Heart left ventricle (tissue), 16 donors: ENCODE measurements at regions not wholly inside any gene's neighbourhood (a gene's known extent, or its start where the extent isn't known, plus 50 kb on each side); places are given as distances from the start of the nearest gene placed in this dataset.
A peak's percentile ranks its signal among the peaks of the same experiment; 100 is the strongest.

Experiments
- ATAC-seq, 4 donors: fragments of 200-7000 bp; cut with Tn5 transposase; one replicate each; pipeline ENCODE4 v1.9.1; 2020 to 2022; ENCODE audit warnings: moderate library complexity in 4 of 4, mild to moderate bottlenecking in 3 of 4, moderate number of reproducible peaks in 1 of 4
- DNase-seq, 5 donors: peaks; one replicate each; pipeline ENCODE4 v3.0.0-alpha.2; 2020
- H3K27ac ChIP-seq, 12 donors: fragments of 200-600 bp; sonication (generic) in 4 of 12; one replicate each; pipeline versions ENCODE4 v1.5.0 to v1.8.0; 2016 to 2022; ENCODE audit warnings: mild to moderate bottlenecking in 2 of 12
- H3K27me3 ChIP-seq, 9 donors: fragments of 200-600 bp; sonication (generic) in 2 of 9; one replicate each; pipeline versions ENCODE4 v1.5.1 to v1.8.0; 2016 to 2022; ENCODE audit warnings: mild to moderate bottlenecking in 3 of 9
- H3K36me3 ChIP-seq, 9 donors: fragments of 200-600 bp; sonication (generic) in 2 of 9; one replicate each; pipeline versions ENCODE4 v1.5.0 to v1.8.0; 2018 to 2022; ENCODE audit warnings: mild to moderate bottlenecking in 2 of 9
- H3K4me1 ChIP-seq, 12 donors: fragments of 200-600 bp; sonication (generic) in 4 of 12; one replicate each; pipeline versions ENCODE4 v1.5.0 to v1.8.0; 2016 to 2022; ENCODE audit warnings: mild to moderate bottlenecking in 3 of 12
- H3K4me3 ChIP-seq, 12 donors: fragments of 200-600 bp; sonication (generic) in 4 of 12; one replicate each; pipeline versions ENCODE4 v1.5.0 to v1.8.0; 2017 to 2022; ENCODE audit warnings: mild to moderate bottlenecking in 9 of 12, moderate library complexity in 4 of 12
- H3K9me3 ChIP-seq, 12 donors: fragments of 200-600 bp; sonication (generic) in 4 of 12; one replicate each; pipeline versions ENCODE4 v1.5.0 to v1.8.0; 2016 to 2022; ENCODE audit warnings: mild to moderate bottlenecking in 1 of 12
- CTCF ChIP-seq, 12 donors: fragments of 200-600 bp; sonication (generic) in 4 of 12; IDR thresholded peaks; one replicate each; pipeline versions ENCODE4 v1.5.0 to v1.8.0; 2018 to 2022; ENCODE audit warnings: antibody characterized with exemption in 12 of 12, mild to moderate bottlenecking in 5 of 12
- POLR2A ChIP-seq, 2 donors: fragments of 450-650 bp; IDR thresholded peaks; one replicate each; pipeline ENCODE4 v1.6.1; 2017; ENCODE audit warnings: antibody characterized with exemption in 2 of 2, mild to moderate bottlenecking in 2 of 2, moderate library complexity in 2 of 2
- WGBS, 4 donors: extraction: QIAGEN DNeasy Blood & Tissue Kit in 2 of 4; methylation state at CpG; one replicate each; pipeline versions ENCODE4 v1.1.5 to v1.1.7; 2013 to 2018; 5-methylcytosine and 5-hydroxymethylcytosine counted together
- intact Hi-C, 10 donors: fragments of 100-400 bp; cut with DNase I; formaldehyde crosslinking; loops; one replicate each; pipeline versions ENCODE4 v1.11.1 to v1.14.2; 2022
- donor health status: ischemic (EF 13 %, LVEDD 7.1; RV severe dilation, severe dysfunction).
- donor health status: healthy with polysubstance abuse.
- donor health status: DM: no; HTN: yes; CAD: no.
- donor health status: DM: no; HTN: no; CAD: no.
- donor health status: ischemic (EF 25% LVEDD 6.9; RV normal size, moderate dysfunction).
- donor health status: ischemic (EF 25% LVEDD 5.7; RV mildly dilated, moderate dysfunction).
- donor health status: healthy.
- donor health status: DM: yes; HTN: yes; CAD: no.
- donor health status: ischemic (EF 35%, LVEDD 5.7; RV mildly dilated, moderate dysfunction).
- donor health status: nonischemic (EF 11% LVEDD 7.7; RV severe dilation, severe dysfunction).
- donor health status: DM: yes; HTN: yes; CAD: no.
- donor health status: PGD.
- donor health status: ischemic (EF 29% LVEDD 5.4; RV normal size, mild dysfunction).
- donor health status: nonischemic (EF 23%, LVEDD 6.1; RV moderate dilation, normal function).

GRCh38 chr2:55811048-55811447 is 112.5 kb downstream of the EFEMP1 start:
- ATAC-seq: no peak
- intact Hi-C loops: no loop called here
- TF ChIP-seq CTCF (IDR thresholded peaks at IDR 0.05) (no peak), POLR2A (IDR thresholded peaks at IDR 0.05) (no peak)

DNA sequence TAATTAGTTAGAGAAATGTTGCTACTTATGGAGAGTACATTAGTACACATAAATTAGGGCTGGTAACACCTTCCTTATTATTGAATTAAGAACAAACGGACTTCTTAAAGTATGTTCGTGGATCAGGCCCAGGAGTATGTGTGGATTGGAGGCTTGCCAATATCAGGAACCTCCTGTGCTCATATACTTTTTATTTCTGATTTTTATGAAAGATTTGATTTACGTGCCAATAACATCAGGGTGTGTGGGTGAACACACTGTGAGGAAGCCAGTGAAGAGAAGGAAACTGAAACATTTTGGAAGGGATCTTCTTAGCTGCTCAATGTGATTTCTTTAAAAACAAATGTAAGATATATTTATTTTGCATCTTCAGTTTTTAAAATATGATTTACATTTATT is 113.0 kb downstream of the EFEMP1 start:
- no peak for DNase-seq
- no peaks in the 10 kb centered on the region for H3K36me3 ChIP-seq
- intact Hi-C loops: no loop called here
- TF ChIP-seq POLR2A (IDR thresholded peaks at IDR 0.05) (no peak), CTCF (IDR thresholded peaks at IDR 0.05) (no peak)
- ATAC-seq: no peak
- no peak overlapping the region for H3K4me3 ChIP-seq
- H3K9me3 ChIP-seq: peaks cover 0 to 9% (median 0%) of the 10 kb centered on the region in 12 donors
- H3K4me1 ChIP-seq: peaks cover 0 to 11% (median 0%) of the 10 kb centered on the region in 12 donors
- H3K27me3 ChIP-seq: no peaks in the 10 kb centered on the region
- no peak overlapping the region for H3K27ac ChIP-seq
- 54 to 62% (median 55%) methylated on average over 3 of the region's 3 CpGs for WGBS, 4 donors

More at GRCh38 chr2:55811048-55811447, 112.5 kb downstream of the EFEMP1 start:
- Histone ChIP-seq H3K27ac (no peak overlapping the region), H3K4me1 (peaks cover 0 to 11% (median 0%) of the 10 kb centered on the region in 12 donors), H3K36me3 (no peaks in the 10 kb centered on the region), H3K9me3 (peaks cover 0 to 9% (median 0%) of the 10 kb centered on the region in 12 donors), H3K27me3 (no peaks in the 10 kb centered on the region), H3K4me3 (no peak overlapping the region)
- DNase-seq: no peak

DNA sequence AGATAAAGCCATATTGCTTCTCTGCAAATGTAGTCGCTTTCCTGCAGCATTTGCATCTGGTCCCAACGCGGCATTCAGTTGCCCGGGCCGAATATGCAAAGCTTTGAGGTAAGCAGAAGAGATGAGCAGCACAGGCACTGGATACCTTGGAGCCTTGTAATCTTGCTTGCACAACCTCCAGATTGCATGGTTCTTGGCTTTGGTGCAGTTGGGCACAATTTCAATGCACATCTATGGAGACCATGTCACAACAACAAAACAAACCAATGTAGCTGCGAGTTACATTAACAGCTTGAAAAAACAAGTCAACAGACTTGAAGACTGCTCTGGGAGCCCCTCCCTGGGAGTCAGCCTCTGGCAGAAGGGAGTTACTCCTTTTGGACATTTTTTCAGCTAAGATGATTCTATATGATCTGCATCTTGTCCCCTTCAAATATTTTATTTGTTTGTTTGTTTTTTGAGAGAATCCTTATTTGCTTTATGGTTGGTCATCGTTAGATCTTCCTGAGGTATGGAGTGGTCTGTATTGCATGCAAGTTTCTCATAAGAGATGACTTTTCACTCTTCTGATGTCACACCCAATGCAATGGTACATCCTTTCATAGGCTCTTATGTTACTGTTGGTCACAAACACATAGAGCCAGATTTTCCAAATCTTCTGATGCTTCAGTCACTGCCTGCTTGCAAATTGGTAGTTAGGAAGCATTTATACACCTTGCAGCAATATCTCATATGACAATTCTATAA is 113.5 kb downstream of the EFEMP1 start:
- 45 to 66% (median 52%) methylated on average over 6 to 7 of the region's 7 CpGs for WGBS, 4 donors
- peak in 2 of 5 donors; percentile 47 to 54 for DNase-seq
- Histone ChIP-seq H3K27ac (no peak overlapping the region), H3K36me3 (no peaks in the 10 kb centered on the region), H3K4me3 (no peak overlapping the region), H3K4me1 (peaks cover 0 to 11% (median 0%) of the 10 kb centered on the region in 12 donors), H3K9me3 (peaks cover 0 to 9% (median 0%) of the 10 kb centered on the region in 12 donors), H3K27me3 (no peaks in the 10 kb centered on the region)
- peak; percentile 69 to 90 (median 84) for ATAC-seq
- TF ChIP-seq POLR2A (IDR thresholded peaks at IDR 0.05) (no peak), CTCF (IDR thresholded peaks at IDR 0.05) (no peak)
- intact Hi-C loops: loop anchor here in 1 of 10 donors (10.0 kb wide), 1 partner anchor 75 kb away; no protein-coding TSS in a partner anchor

DNA sequence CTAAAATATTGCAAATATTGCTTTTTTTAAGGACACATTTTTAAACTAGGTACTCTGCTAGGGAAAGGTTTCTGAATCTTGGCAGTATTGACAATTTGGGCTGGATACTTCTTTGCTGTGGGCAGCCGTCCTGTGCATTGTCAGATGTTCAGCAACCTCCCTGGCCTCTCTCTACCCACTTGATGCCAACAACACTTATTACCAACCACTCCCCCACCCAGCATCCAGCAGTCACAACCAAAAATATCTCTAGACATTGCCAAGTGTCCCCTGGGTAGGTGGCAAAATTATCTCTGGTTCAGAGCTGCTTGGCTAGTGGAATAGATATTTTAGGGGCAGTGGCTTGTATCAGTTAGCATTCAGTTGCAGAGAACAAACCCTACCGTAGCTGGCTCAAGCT is 114.3 kb upstream of the PNPT1 start:
- peak; percentile 83 to 94 (median 89) for ATAC-seq
- Histone ChIP-seq H3K9me3 (no peaks in the 10 kb centered on the region), H3K36me3 (no peaks in the 10 kb centered on the region), H3K4me3 (no peak overlapping the region), H3K27ac (peak overlapping the region in 4 of 12 donors; percentile 10 to 65 (median 56)), H3K4me1 (peaks cover 0 to 20% (median 0%) of the 10 kb centered on the region in 12 donors), H3K27me3 (no peaks in the 10 kb centered on the region)
- TF ChIP-seq POLR2A (IDR thresholded peaks at IDR 0.05): no peak
- no peak for TF ChIP-seq CTCF (IDR thresholded peaks at IDR 0.05)
- intact Hi-C loops: loop anchor here in 1 of 10 donors (10.0 kb wide), 1 partner anchor 77 kb away; no protein-coding TSS in a partner anchor
- WGBS, 4 donors: 55 to 76% (median 61%) methylated on average over 2 of the region's 2 CpGs
- peak in 2 of 5 donors; percentile 30 to 51 for DNase-seq
